NCI-H2107 (cell line): ENCODE measurements at regions not wholly inside any gene's neighbourhood (a gene's known extent, or its start where the extent isn't known, plus 50 kb on each side); places are given as distances from the start of the nearest gene placed in this dataset.
"Not testable (repeated sequence)": the region's sequence is repeated elsewhere in the genome, so short reads cannot be mapped to it uniquely, and the experiment has no call there.

Source experiments
- DNase-seq: peaks from one replicate; lab custom pipeline; 2025; lab: John Stamatoyannopoulos, UW

DNA sequence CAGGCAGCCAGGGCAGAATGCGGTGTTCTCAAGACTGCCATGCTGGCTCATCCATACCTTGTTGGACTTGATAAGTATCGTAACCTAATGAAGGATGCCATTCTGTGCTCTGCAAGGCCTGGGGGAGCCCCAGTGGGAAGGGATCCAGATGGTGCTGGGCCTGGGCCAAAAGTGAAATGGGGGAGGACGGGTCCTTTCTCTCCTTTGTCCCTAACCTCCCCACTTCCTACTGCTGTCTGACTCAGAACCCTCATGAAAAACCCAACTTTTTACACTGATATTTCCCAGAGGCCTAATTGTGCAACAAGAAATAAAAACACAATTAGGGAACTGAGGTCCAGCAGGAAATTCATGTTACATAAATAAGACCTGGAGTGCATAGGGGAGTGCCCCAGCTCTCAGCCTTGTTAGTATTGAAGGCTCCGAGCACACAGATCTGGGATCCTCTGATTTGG is 193.7 kb upstream of the SVIL start:
- no peak for DNase-seq

DNA sequence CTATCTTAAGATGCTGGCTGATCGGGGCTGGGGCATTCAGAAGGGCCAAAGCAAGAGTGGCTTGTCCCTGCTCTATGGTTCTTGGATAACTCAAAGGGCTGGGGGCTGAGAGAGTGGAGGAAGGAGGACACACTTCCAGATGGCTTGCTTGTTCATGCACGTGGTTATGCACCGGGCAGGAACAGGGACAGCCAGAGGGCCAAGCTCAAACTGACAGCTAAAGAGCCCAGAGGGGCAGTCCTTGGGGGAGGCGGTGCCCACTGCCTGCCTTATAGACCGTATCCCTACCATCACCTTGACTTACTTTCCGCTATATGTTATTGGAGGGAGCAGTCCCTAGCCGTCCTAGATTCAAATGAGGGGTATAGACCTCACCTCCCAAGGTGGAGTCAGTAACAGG is 192.7 kb upstream of the SVIL start:
- no peak for DNase-seq

DNA sequence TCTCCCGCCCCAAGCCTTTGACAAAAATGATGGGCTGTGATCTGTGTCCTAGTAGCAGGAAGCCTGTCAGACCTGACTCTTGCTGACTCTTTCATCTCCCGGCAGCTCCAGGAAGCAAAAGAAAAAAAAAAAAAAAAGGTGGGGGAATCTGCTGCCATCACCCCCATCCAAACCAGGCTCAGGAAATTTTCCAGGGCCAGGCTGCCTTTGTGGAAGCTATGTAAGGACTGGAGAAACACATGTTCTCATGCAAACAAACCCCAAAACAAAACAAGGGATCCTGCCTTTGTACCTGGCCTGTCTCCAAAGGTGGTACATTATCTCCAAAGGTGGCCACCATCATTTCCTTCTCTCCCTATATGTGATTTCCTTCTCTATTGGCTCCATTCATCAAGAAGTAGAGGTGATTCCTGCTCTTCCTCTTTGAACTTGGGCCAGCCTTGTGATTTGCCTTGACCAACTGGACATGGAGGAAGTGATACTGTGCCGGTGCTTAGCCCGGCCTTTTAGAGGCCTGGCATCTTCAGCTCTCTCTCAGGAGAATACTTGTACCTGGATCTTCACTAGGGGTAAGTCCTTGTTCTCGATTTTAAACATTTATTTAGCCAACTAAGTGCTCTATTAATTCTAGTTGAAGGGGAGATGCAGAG is 192.2 kb upstream of the SVIL start:
- DNase-seq, result no peak

DNA sequence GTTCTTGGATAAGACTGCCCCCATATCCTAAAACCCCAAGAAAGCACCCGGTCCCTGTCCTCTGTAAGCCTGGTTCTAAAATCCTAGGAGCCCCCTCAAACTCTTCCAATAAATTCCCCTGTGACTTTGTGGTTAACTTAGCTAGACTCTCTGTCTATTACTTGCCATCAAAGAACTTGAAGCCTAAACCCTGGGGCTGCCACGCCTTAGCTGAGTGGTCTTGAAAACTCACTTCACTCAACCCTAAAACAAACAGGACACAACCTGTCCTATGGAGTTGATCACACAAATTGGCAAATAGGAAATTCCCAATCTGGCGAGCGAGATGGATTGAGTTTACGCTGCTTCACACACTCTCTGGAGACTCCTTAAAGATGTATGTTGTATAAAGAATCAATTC is 191.4 kb upstream of the SVIL start:
- DNase-seq, result no peak

DNA sequence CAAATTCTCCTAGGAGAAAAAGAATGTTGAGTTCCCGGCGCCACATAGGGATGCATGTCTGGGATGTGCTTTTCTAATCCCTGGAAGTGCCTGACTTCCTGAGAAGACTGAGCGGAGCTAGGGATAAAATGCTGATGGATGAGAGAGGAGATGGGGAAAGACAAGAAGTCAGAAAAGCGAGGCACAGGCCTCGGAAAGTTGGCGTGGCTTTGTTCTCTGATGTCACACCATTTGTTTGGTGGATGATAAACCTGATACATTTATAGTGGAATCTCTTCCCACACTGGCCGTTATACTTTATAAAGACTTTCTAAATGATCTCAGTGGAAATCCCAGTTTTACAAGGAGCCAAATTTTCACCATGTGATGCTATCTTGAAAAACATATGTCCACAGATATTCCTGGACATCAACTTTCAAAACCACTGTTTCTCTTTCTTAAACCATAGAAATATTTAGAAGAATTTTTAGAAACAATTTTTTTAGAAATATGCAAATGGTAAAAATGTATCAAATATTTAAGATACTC is 188.8 kb upstream of the SVIL start:
- DNase-seq, result no peak

DNA sequence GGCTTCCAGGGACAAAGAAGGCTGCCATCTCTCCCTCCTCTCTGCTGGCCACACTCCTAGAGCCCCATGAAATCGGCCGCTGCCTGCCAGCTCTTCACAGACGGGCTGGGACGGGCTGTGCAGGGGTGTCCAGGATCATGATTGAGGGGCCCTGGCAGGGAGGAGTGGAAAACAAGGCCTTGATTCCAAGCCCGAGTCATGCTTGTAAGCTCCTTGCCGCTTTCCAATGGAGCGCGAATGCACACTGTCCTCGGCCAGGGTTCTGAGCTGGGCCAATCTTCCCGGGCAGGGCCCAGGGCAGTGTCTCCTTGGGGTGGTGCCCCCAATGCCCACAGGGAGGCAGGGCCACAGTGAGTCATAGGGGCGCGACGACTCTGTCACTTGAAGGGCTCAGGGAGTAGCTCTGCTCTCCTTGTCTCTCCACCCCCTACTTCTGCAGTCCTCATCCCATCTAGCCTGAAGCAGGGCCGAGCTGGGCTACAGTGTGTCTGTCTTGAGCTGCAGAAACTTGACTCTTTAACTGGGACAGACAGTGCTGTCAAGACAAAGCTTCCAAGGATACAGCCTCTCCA is 186.2 kb upstream of the SVIL start:
- DNase-seq, result no peak

DNA sequence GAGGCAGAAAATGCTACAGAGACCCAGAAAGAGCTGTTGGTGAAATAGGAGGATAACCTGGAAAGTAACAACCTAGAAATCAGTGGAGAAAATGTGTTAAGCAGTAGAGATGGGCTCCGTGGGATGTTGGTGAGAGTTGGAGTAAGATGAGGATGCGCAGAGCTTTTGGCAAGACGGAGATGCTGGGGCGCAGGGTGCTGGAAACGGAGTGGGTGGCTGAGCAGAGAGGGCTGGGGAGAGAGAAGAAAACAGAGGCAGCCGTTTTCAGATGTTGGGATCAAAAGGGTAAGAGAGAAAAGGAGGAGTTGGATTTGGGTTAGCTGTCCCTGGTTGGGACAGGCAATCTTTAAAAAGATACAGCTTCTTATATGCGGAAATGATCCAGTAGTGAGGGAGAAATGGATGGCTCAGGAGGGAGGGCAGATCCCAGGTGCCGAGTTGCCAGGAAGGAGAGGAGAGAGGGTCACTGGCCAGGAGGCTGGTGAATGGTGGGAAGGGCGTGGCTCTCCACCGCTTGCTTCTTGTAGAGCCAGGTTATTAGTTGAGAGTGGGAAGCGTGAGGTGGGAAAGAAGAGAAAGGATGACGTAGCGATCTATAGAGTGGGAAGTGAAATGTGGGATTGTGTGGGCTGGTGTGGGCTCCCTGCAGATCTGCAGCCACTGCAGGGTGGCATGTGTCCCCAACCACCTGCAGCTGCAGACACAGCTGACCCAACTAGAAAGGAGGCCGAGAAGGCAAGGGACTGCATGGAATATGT is 182.2 kb upstream of the SVIL start:
- DNase-seq, result no peak

DNA sequence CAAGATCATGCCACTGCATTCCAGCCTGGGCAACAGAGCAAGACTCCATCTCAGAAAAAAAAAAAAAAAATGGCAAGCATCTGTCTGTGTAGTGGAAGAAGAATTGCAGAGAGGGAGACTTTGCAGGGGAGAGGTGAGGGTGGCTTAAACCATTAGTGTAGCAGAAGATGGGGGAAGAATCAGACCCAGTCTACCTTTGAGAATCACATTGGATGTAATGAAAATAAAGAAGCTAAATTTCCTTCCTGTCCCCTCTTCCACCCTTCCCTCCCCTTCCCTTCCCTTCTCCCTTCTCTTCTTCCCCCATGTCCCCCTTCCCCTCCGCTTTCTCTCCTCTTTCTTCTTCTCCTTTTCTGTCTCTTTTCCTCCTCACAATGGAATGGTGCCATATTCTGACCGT is 180.8 kb upstream of the SVIL start:
- DNase-seq, result no peak

DNA sequence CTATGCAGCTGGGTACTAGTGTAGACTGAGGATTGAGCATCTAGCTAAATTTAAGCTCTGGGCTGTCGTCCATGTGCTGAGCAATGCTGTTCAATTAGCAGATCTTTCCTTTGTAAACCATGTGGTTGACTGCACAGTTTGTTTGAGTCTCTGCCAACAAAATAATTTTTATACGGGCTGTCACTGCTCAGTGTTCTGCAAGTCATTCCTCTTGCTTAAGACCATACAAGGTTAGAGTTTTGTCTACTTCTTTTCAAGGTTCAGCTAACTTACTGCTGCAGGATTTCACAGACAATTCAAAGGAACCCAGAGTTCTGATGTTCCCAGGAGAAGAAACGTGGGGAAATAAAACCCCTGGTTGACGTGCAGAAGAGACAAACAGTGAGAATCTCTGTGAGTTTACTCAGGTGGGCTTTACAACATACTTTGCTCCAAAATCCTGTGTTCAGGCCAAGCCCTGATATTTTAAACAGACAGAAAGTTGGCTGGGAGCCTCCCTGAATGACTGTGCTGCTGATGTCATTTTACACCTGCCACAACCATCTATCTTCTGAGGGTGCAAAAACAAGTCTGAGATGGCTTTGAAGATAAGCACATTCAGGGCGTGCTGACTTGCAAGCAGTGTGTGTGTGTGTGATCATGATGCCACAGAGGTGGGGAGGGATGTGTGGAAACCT is 177.1 kb upstream of the SVIL start:
- DNase-seq, result no peak

DNA sequence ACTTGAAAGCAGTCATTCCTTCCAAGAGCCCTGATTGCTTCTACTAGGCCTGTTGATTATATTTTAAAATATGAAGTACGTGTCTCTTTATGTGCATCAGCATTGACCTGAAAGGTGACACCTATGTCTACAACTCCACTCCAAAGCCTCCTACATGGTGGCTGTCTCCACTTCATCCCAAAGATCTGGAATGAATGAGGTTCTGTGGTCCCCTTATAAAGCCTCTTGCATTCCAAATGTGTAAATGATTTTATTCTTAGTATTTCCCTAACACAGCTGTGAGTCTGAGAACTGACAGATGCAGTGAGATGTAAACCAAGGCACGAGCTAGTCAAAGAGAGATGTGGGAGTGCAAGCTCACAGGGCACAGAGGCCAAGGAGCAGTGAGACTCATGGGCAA is 176.0 kb upstream of the SVIL start:
- DNase-seq, result no peak

DNA sequence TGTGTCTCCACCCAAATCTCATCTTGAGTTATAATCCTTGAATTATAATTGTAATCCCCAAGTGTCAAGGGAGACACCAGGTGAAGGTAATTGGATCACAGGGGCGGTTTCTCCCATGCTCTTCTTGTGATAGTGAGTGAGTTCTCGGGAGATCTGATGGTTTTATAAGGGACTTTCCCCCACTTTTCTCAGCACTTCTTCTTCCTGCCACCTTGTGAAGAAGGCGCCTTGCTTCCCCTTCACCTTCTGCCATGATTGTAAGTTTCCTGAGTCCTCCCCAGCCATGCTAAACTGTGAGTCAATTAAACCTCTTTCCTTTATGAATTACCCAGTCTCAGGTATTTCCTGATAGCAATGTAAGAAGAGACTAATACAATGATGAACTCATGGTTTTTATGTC is 175.5 kb upstream of the SVIL start:
- not testable (repeated sequence) for DNase-seq

DNA sequence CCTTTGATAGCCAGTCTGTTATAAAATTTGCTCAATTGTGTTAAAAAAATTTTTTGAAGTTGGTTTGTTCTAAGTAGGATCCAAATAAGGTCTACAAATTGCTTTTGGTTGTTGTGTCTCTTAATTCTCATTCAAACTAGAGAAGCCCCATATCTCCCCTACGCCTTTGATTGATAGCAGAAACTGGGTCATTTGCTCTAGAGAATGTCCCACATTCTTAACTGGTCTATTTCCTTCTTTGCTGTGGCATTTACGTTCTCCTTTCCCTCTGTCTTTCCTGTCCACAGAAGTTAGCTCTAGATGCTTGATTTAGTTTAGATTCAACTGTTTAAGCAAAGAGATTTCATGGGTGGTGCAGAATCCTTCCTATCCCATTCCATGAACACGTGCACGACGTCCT is 174.6 kb upstream of the SVIL start:
- DNase-seq, result no peak

DNA sequence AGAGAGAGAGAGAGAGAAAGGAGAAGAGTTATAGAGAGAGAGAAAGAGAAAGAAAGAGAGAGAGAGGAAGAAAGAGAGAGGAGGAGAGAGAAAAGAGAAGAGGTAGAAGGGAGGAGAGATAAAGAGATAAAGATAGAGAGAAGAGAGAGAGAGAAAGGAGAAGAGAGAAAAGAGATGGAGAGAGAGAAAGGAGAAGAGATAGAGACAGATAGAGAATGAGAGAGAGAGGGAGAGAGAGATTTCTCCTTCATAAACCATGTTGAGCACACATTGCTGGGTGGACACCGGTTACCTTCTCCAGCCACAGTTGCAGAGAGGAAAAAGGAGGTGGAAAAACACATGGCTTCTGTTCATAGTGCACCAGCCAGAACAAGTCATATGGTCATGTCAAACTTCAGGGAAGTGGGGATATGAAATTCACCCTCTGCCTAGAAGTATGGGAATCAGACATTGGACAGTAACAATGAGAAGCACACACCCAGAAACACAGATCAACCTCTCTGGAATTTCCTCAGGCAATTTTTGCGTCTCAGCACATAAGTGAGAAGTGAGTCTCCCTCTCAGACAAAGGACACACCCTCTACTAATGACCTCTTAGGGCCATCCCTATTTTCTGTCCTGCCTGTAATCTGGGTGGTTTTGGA is 172.5 kb upstream of the SVIL start:
- DNase-seq, result no peak

DNA sequence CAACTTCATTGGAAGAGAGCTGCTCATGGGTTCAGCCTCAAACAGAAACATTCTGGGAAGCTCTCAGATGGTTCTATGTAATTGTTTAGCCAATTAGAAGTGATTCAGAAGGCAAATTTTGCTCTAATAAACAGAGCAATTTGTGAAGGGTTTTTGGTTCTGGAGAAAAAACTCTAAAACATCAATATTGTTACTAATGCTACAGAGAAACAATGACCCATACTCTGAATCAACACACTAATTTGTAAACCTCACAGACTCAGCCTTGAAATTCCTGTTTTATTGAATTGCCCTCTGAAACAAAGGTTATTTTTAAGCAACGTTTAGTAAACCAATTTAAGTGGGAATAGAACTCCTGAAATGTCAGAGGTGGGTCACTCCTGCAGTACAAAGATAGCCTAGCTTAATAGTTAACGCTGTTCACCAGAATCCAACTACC is 171.6 kb upstream of the SVIL start:
- no peak for DNase-seq

DNA sequence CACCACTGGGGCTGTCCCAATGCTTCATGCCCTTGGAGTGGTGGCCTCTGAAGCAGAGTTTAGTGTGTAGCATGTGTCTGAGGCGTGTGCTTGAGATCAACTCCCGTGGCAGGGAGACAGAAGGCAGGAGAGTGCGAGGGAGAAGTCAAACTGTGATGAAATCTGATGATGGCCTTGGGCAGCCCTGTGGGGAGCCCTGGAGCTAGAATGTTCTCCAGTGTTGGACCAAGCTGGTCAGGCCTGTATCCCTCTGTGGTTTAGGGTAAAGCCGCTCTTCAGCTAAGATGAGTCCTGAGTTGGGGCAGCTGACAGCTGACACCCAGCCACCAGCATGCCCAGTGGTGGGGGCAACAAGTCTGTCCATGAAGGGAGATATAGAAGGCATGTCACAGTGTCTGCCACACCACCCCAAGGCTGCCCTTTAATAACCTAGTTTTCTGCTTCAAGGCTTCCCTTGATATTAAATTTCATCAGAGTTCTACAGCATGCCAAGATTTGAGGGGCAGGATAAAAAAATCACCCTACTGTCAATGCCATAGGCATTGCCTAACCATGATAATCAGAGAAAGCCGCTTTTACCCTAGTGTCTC is 170.5 kb upstream of the SVIL start:
- no peak for DNase-seq

DNA sequence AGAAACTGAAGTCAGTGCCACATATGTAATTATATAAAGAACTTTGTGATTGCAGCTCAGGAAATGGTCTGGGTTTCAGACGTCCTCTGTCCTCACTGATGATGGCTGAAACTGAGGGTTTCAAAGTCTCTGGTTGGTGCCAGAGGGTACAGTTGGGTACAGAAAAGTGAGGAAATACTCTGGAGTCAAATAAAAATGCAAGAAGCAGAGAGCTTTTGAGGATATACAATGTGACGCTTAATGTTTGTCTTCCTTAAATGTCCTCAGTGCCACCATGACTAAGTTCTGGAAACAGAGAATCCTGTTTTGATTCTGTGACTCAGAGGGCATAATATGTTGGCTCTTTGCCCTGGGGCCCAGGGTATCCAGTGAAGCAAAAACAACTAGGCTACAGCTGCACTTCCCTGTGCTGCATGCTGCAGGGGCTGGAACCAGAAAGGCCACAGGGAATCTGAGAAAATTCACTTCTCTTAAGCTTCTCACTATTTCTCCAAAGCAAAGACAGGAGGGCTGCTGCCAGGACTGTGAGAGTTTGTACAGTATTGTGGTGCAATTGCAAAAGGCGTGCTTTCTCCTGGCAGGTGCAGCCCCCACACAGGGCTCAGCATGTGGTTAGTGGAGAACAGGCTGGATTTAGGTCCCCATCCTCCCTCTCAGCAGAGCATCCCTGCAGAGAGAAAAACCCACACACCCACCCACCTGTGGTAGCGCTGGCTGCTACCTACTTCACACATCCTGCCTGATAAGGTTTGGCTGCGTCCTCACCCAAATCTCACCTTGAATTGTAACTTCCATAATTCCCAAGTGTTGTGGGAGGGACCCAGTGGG is 169.5 kb upstream of the SVIL start:
- DNase-seq, result no peak

DNA sequence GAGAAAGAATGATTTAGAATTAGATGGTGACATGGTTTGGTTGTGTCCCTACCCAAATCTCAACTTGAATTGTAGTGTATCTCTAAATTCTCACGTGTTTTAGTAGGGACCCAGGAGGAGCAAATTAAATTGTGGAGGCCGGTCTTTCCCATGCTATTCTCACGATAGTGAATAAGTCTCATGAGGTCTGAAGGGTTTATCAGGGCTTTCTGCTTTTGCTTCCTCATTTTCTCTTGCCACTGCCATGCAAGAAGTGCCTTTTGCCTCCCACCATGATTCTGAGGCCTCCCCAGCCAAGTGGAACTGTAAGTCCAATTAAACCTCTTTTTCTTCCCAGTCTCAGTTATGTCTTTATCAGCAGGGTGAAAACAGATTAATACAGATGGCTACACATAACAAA is 167.4 kb upstream of the SVIL start:
- DNase-seq, result no peak

DNA sequence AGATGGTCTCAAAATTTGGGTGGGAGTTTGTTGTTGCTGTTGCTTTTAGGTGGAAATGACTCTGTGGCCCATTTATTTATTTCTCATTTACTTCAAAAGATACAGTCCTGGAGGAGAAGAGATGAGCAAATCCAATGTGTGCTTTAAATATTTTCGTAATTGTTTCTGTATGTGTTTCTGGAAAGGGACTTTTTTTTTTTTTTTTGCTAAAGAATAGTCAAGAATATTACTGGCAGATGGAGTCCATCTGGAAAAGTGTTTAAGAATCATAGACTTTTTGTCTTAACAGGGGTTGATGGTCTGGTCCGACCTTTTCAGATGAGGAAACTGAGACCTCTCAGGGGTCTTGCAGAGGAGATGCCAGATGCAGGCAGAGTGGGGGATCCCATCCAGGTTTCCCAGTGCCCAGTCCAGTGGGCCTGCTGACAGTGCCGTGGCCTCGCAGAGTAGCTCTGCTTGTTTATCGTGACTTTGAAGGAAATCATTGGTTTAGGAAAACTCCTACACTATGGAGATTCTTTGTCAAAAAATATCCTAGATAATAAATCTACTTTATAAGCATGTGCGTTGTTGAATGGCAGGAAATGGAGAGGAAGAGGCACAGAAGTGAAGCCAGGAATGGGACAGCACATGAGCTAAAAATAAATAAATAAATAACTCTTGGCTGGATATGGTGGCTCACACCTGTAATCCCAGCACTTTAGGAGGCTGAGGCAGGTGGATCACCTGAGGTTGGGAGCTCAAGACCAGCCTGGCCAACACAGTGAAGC is 164.3 kb upstream of the SVIL start:
- no peak for DNase-seq

DNA sequence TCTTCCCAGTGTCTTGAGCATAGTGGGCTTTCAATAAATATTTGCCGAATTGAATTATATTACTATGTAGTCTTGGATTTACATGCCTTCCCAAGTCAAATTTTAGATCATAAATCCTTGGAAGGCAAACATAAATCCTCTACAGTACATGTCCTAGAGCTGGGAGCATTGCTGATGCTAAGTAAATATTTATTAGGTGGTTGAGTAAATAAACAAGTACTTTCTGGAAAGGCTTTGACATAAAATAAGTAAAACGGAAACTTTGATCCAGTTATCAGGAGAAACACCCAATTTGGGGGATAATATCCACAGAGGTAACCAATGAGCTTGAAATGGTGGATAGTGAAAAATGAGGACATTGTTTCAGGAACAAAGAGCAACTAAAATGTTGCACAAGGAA is 162.8 kb upstream of the SVIL start:
- DNase-seq, result no peak

DNA sequence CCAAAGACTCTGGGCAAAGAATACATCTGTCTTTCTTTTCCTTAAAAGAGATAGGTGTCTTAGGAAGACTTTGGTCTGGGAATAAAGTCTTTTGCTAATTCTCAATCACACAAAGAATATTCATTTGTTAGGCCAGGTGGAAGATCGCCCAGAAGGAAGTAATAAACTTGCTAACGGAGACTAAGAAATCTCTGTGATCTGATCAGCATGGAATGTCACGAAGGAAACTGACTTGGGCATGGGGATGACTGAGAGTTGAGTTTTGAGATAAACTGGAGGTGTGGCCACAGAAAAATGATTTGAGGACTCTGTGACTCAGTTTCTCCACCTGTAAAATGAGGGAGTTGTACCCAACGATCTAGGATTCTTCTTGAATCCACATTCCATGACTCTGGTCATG is 161.1 kb upstream of the SVIL start:
- DNase-seq, result no peak
